Limb (tissue), 2 donors: ENCODE measurements at regions not wholly inside any gene's neighbourhood (a gene's known extent, or its start where the extent isn't known, plus 50 kb on each side); places are given as distances from the start of the nearest gene placed in this dataset.

Source experiments
- DNase-seq, 2 donors: peaks; one replicate each; pipeline ENCODE4 v3.0.0-alpha.2; 2016; ENCODE audit errors: extremely low spot score in 2 of 2

GRCh38 chr7:93651603-93652159 lies 77.2 kb upstream of the CALCR start:
- DNase-seq, result no peak

DNA sequence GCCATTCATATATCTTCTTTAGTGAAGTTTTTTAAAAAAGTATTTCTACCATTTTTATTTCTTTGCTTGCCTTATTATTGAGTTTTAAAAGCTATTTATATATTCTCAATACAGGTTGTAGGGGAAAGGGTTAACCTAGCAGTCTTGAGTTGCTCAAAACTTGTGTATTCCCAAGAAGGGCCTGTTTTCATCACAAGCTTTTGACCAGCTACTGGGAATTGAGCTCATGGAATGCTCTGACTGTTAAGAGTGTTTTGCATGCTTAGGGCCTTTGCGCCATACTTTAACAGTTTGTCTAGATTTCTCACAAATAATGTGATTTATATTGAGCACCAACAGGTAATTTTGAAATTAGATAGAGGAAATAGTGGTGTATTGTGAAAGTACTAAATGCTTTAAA lies 72.0 kb upstream of the CALCR start:
- no peak for DNase-seq

GRCh38 chr7:93636276-93636675 lies 61.8 kb upstream of the CALCR start:
- DNase-seq, result no peak

DNA sequence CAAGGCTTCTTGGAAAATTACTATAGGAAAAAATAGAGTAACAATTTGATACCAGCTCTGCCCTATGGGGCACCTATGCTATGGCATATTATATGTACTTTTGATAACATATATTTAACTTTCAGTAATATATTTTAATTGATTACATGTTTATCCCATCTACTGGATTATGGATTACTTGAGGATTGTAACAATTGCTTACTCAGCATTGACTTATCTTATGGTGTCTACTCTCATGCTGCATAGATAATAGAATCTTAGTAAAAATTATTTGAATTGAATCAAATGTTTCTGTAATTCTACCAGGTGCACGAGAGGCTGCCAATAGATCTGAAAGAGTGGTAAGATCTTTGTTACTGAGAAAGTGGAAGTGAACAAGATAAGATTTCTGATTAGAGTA lies 57.8 kb upstream of the CALCR start:
- DNase-seq, result no peak

DNA sequence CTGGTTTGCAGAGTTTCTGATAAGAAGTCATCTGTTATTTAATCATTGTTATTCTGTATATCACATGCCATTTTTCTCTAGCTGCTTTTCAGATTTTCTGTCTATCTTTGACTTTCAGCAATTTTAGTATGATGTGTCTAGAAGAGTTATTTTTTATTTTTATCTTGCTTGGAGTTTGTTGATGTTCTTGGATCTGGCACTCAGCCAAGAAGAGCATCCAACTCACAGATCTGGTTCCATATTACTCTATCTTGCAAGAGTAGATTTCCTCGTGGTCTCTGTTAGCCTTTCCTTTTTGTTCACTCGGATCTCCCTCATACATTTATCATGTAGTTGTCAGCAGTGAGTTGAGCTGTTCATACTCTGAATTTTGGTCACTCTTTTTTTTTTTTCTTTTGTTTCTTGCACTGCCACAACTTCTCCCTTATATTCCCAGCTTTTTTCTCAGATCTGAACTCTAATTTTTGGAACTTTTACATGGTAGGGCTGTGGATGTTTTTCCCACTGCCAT lies 54.8 kb upstream of the CALCR start:
- no peak for DNase-seq

GRCh38 chr7:93626869-93627268 lies 52.3 kb upstream of the CALCR start:
- no peak for DNase-seq
